DND-41 (cell line): ENCODE measurements at regions not wholly inside any gene's neighbourhood (a gene's known extent, or its start where the extent isn't known, plus 50 kb on each side); places are given as distances from the start of the nearest gene placed in this dataset.

Experiments used
- EZH2 ChIP-seq: IDR thresholded peaks from 3 replicates; pipeline ENCODE4 v1.6.1; 2012; ENCODE audit warnings: borderline replicate concordance, low read depth, mild to moderate bottlenecking, moderate library complexity, low read length, inconsistent platforms; ENCODE audit not compliant: severe bottlenecking
- TF ChIP-seq, protein P1 (sequence below): IDR thresholded peaks from 2 replicates; pipeline ENCODE4 v1.5.1; 2012; ENCODE audit warnings: borderline replicate concordance, low read length, moderate library complexity, mild to moderate bottlenecking; ENCODE audit not compliant: poor library complexity, severe bottlenecking; ENCODE audit errors: extremely low read depth

DNA sequence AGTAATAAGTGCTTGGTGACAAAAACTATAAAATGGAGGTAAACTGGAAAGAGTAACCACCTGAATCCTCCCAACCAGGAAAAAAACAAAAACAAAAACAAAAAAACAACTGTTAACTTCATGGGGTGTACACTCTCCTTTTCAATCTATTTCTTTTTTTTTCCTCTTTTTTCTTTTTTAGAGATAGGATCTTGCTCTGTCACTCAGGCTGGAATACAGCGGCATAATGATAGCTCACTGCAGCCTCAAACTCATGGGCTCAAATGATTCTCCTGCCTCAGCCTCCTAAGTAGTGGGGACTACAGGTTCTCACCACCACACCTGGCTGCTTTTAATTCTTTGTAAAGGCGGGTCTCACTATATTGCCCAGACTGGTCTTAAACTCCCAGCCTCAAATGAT is 76.8 kb downstream of the PHLDA1 start:
- TF ChIP-seq, protein P1, sequence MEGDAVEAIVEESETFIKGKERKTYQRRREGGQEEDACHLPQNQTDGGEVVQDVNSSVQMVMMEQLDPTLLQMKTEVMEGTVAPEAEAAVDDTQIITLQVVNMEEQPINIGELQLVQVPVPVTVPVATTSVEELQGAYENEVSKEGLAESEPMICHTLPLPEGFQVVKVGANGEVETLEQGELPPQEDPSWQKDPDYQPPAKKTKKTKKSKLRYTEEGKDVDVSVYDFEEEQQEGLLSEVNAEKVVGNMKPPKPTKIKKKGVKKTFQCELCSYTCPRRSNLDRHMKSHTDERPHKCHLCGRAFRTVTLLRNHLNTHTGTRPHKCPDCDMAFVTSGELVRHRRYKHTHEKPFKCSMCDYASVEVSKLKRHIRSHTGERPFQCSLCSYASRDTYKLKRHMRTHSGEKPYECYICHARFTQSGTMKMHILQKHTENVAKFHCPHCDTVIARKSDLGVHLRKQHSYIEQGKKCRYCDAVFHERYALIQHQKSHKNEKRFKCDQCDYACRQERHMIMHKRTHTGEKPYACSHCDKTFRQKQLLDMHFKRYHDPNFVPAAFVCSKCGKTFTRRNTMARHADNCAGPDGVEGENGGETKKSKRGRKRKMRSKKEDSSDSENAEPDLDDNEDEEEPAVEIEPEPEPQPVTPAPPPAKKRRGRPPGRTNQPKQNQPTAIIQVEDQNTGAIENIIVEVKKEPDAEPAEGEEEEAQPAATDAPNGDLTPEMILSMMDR = no peak
- no peak for TF ChIP-seq EZH2
